H1 (cell line): ENCODE measurements at regions not wholly inside any gene's neighbourhood (a gene's known extent, or its start where the extent isn't known, plus 50 kb on each side); places are given as distances from the start of the nearest gene placed in this dataset.

Experiments
- CTCF ChIA-PET: fragments of 300-600 bp; sonication (Branson Sonifier 250); formaldehyde crosslinking; loops from one replicate; lab custom pipeline; 2021; ENCODE audit not compliant: partially characterized antibody; lab: Charles Lee
- POLR2A ChIA-PET: fragments of 300-600 bp; sonication (Branson Sonifier 250); formaldehyde crosslinking; loops from one replicate; lab custom pipeline; 2021; ENCODE audit warnings: inconsistent platforms; ENCODE audit not compliant: partially characterized antibody; lab: Charles Lee
- DNase-seq, 2 experiments: peaks; one replicate each; pipeline versions ENCODE4 v3.0.0 to v3.0.0-alpha.2; 2010 to 2022; ENCODE audit warnings: low spot score in 2 of 2, low read depth in 1 of 2, mixed read lengths in 1 of 2
- FAIRE-seq: peaks from 2 replicates; lab custom pipeline; 2011; peaks lifted over from hg19 to GRCh38; lab: Jason Lieb, UNC
- H2AFZ ChIP-seq: 2 replicates; pipeline ENCODE4 v1.8.1; 2012; ENCODE audit warnings: low read length, inconsistent platforms
- H2AK5ac ChIP-seq: 2 replicates; pipeline ENCODE4 v1.6.1; 2013; ENCODE audit warnings: low read depth, low read length
- H2BK120ac ChIP-seq: replicated peaks from 2 replicates; pipeline ENCODE3; 2013; ENCODE audit warnings: low read depth, low read length, inconsistent platforms
- H2BK12ac ChIP-seq: 2 replicates; pipeline ENCODE4 v1.6.1; 2013; ENCODE audit warnings: low read depth, low read length
- H2BK15ac ChIP-seq: 2 replicates; pipeline ENCODE4 v1.6.1; 2013; ENCODE audit warnings: low read length
- H2BK20ac ChIP-seq: 2 replicates; pipeline ENCODE4 v1.6.1; 2013; ENCODE audit warnings: low read length
- H2BK5ac ChIP-seq: 2 replicates; pipeline ENCODE4 v1.6.1; 2013; ENCODE audit warnings: low read depth, low read length
- H3K14ac ChIP-seq: 2 replicates; pipeline ENCODE4 v1.6.1; 2013; ENCODE audit warnings: inconsistent platforms; ENCODE audit not compliant: insufficient read length
- H3K18ac ChIP-seq: 2 replicates; pipeline ENCODE4 v1.6.1; 2013; ENCODE audit warnings: low read length; ENCODE audit errors: extremely low read depth
- H3K23ac ChIP-seq: 2 replicates; pipeline ENCODE4 v1.6.1; 2013; ENCODE audit warnings: inconsistent platforms; ENCODE audit not compliant: insufficient read length
- H3K23me2 ChIP-seq: 2 replicates; pipeline ENCODE4 v1.6.1; 2013; ENCODE audit warnings: low read depth, low read length
- H3K27ac ChIP-seq: 2 replicates; pipeline ENCODE4 v1.6.1; 2011; ENCODE audit warnings: low read depth, low read length, inconsistent platforms
- H3K27me3 ChIP-seq, 4 experiments: replicated peaks in 1 of 4; 1 replicate in 1 of 4; 2 replicates in 3 of 4; pipeline versions ENCODE4 v1.6.1 to v1.8.1; 2011 to 2013; ENCODE audit warnings: low read length in 3 of 4, mild to moderate bottlenecking in 3 of 4, inconsistent platforms in 2 of 4, mixed read lengths in 2 of 4, moderate library complexity in 1 of 4; ENCODE audit not compliant: control insufficient read depth in 3 of 4, insufficient read depth in 3 of 4; ENCODE audit errors: extremely low read depth in 1 of 4
- H3K36me3 ChIP-seq, 4 experiments: 2 replicates each; pipeline versions ENCODE4 v1.6.1 to v1.8.1; 2011 to 2013; ENCODE audit warnings: mild to moderate bottlenecking in 4 of 4, low read length in 3 of 4, moderate library complexity in 2 of 4, control low read depth in 1 of 4, inconsistent platforms in 1 of 4; ENCODE audit not compliant: insufficient read depth in 4 of 4, control insufficient read depth in 2 of 4
- H3K4ac ChIP-seq: replicated peaks from 2 replicates; pipeline ENCODE3; 2013; ENCODE audit warnings: low read length, low read depth, mixed read lengths, inconsistent platforms; ENCODE audit not compliant: insufficient read length
- H3K4me1 ChIP-seq, 4 experiments: replicated peaks in 1 of 4; 1 replicate in 1 of 4; 2 replicates in 3 of 4; pipeline versions ENCODE4 v1.6.1 to v1.8.1; 2011 to 2013; ENCODE audit warnings: low read length in 3 of 4, inconsistent platforms in 2 of 4, mixed read lengths in 1 of 4; ENCODE audit not compliant: insufficient read depth in 4 of 4, control insufficient read depth in 3 of 4
- H3K4me2 ChIP-seq, 2 experiments: 2 replicates each; pipeline versions ENCODE4 v1.6.1 to v1.8.1; 2011 to 2013; ENCODE audit warnings: low read depth in 2 of 2, low read length in 2 of 2, control low read depth in 1 of 2, inconsistent platforms in 1 of 2, mild to moderate bottlenecking in 1 of 2; ENCODE audit not compliant: insufficient read depth in 1 of 2
- H3K4me3 ChIP-seq, 4 experiments: fragments of 200-600, 300-600 bp in 1 of 4; sonication (generic), shearing (Covaris generic), sonication (Bioruptor Twin) in 1 of 4; 2 replicates each; pipeline versions ENCODE4 v1.5.1 to v1.8.1; 2011 to 2016; ENCODE audit warnings: low read length in 4 of 4, low read depth in 3 of 4, control low read depth in 2 of 4, inconsistent platforms in 2 of 4, mild to moderate bottlenecking in 2 of 4, mixed read lengths in 1 of 4, moderate library complexity in 1 of 4; ENCODE audit not compliant: insufficient read depth in 2 of 4; ENCODE audit errors: extremely low read depth in 1 of 4
- H3K56ac ChIP-seq: replicated peaks from 2 replicates; pipeline ENCODE3; 2013; ENCODE audit warnings: low read depth, mild to moderate bottlenecking, mixed read lengths, low read length, inconsistent platforms; ENCODE audit not compliant: insufficient read length
- H3K79me1 ChIP-seq: 2 replicates; pipeline ENCODE4 v1.6.1; 2013; ENCODE audit warnings: low read depth, low read length, control low read depth
- H3K79me2 ChIP-seq, 2 experiments: 2 replicates each; pipeline versions ENCODE4 v1.6.1 to v1.8.1; 2012 to 2013; ENCODE audit warnings: low read length in 2 of 2, mild to moderate bottlenecking in 2 of 2, inconsistent platforms in 1 of 2; ENCODE audit not compliant: insufficient read depth in 2 of 2, control insufficient read depth in 1 of 2
- H3K9ac ChIP-seq, 4 experiments: replicated peaks in 1 of 4; 1 replicate in 1 of 4; 2 replicates in 3 of 4; pipeline versions ENCODE4 v1.6.1 to v1.8.1; 2011 to 2013; ENCODE audit warnings: low read depth in 3 of 4, low read length in 3 of 4, control low read depth in 2 of 4, mild to moderate bottlenecking in 2 of 4, moderate library complexity in 2 of 4, inconsistent platforms in 1 of 4; ENCODE audit errors: extremely low read depth in 1 of 4
- H3K9me3 ChIP-seq, 2 experiments: 2 replicates each; pipeline versions ENCODE4 v1.6.1 to v1.8.1; 2012 to 2013; ENCODE audit warnings: mild to moderate bottlenecking in 2 of 2, moderate library complexity in 2 of 2, control low read depth in 1 of 2, inconsistent platforms in 1 of 2, low read depth in 1 of 2, low read length in 1 of 2, mixed read lengths in 1 of 2; ENCODE audit not compliant: insufficient read depth in 2 of 2
- H4K20me1 ChIP-seq, 2 experiments: replicated peaks in 1 of 2; 2 replicates each; pipeline versions ENCODE3 to v1.8.1; 2011 to 2013; ENCODE audit warnings: inconsistent platforms in 2 of 2, low read length in 2 of 2, mild to moderate bottlenecking in 1 of 2; ENCODE audit not compliant: insufficient read depth in 2 of 2, control insufficient read depth in 1 of 2
- H4K5ac ChIP-seq: 2 replicates; pipeline ENCODE4 v1.6.1; 2013; ENCODE audit warnings: low read length, low read depth, mixed read lengths, inconsistent platforms; ENCODE audit not compliant: insufficient read length
- H4K8ac ChIP-seq: 2 replicates; pipeline ENCODE4 v1.8.0; 2013; ENCODE audit warnings: mild to moderate bottlenecking, moderate library complexity, low read length, inconsistent platforms; ENCODE audit not compliant: insufficient read depth; ENCODE audit errors: extremely low read depth
- H4K91ac ChIP-seq: replicated peaks from 2 replicates; pipeline ENCODE3; 2013; ENCODE audit warnings: low read length, mixed read lengths, inconsistent platforms; ENCODE audit not compliant: insufficient read length
- EZH2 ChIP-seq: fragments of 200-600 bp; sonication (generic); IDR thresholded peaks from 2 replicates; pipeline ENCODE4 v1.7.1; 2012; ENCODE audit warnings: low read depth, mild to moderate bottlenecking, moderate library complexity, low read length, inconsistent platforms; ENCODE audit not compliant: severe bottlenecking
- GABPA ChIP-seq: IDR thresholded peaks from 2 replicates; pipeline ENCODE4 v1.6.1; 2011; ENCODE audit warnings: mild to moderate bottlenecking, low read length, moderate library complexity, borderline replicate concordance; ENCODE audit not compliant: insufficient read depth
- GTF2F1 ChIP-seq: IDR thresholded peaks from 2 replicates; pipeline ENCODE4 v1.6.1; 2012; ENCODE audit warnings: low read depth, low read length, improper control_type of control experiment, borderline replicate concordance
- POLR2AphosphoS5 ChIP-seq: IDR thresholded peaks from 2 replicates; pipeline ENCODE4 v1.6.1; 2011; ENCODE audit warnings: low read depth, low read length
- RAD21 ChIP-seq, 2 experiments: IDR thresholded peaks in 1 of 2; conservative IDR thresholded peaks in 1 of 2; 2 replicates each; pipeline ENCODE4 v1.6.1; 2011; ENCODE audit warnings: low read depth in 2 of 2, low read length in 2 of 2, improper control_type of control experiment in 1 of 2, inconsistent platforms in 1 of 2, mild to moderate bottlenecking in 1 of 2, moderate library complexity in 1 of 2
- SIN3A ChIP-seq, 2 experiments: IDR thresholded peaks in 1 of 2; conservative IDR thresholded peaks in 1 of 2; 2 replicates each; pipeline ENCODE4 v1.6.1; 2011 to 2012; ENCODE audit warnings: low read length in 2 of 2, improper control_type of control experiment in 1 of 2, low read depth in 1 of 2, mild to moderate bottlenecking in 1 of 2
- SP1 ChIP-seq: IDR thresholded peaks from 2 replicates; pipeline ENCODE4 v1.6.1; 2011; ENCODE audit warnings: low read depth, low read length
- SP2 ChIP-seq: IDR thresholded peaks from 2 replicates; pipeline ENCODE4 v1.6.1; 2012; ENCODE audit warnings: mild to moderate bottlenecking, low read length, inconsistent platforms
- TAF1 ChIP-seq: IDR thresholded peaks from 2 replicates; pipeline ENCODE4 v1.6.1; 2011; ENCODE audit warnings: mild to moderate bottlenecking, low read depth, low read length
- TAF7 ChIP-seq: optimal IDR thresholded peaks from 2 replicates; pipeline ENCODE3; 2011; ENCODE audit warnings: low read depth, mild to moderate bottlenecking, inconsistent platforms, low read length, moderate library complexity, borderline replicate concordance
- TEAD4 ChIP-seq: IDR thresholded peaks from 2 replicates; pipeline ENCODE4 v1.6.1; 2012; ENCODE audit warnings: low read depth, low read length, inconsistent platforms, mixed read lengths
- WGBS, 2 experiments: shearing (Covaris generic) in 1 of 2; methylation state at CpG; one replicate each; pipeline versions ENCODE4 v1.1.6 to v1.1.7; 2013 to 2015; ENCODE audit warnings: low lambda C conversion rate in 2 of 2, mixed read lengths in 2 of 2, inconsistent platforms in 1 of 2, low coverage in 1 of 2, missing lambda C conversion rate in 1 of 2; ENCODE audit not compliant: insufficient replicate concordance in 2 of 2, insufficient coverage in 1 of 2, insufficient read length in 1 of 2; ENCODE audit errors: extremely low coverage in 1 of 2, missing lambda C conversion rate in 1 of 2; 5-methylcytosine and 5-hydroxymethylcytosine counted together
- TF ChIP-seq, protein P1 (sequence below): IDR thresholded peaks from 2 replicates; pipeline ENCODE4 v1.6.1; 2012; ENCODE audit warnings: low read length, inconsistent platforms

GRCh38 chr3:182276512-182276911, 516.8 kb upstream of the ATP11B start:
- H2BK5ac ChIP-seq, result no peak overlapping the region
- no peak overlapping the region for H3K23ac ChIP-seq
- H3K27me3 ChIP-seq, result no peaks in the 10 kb centered on the region
- WGBS, 2 experiments, result 76% methylated on average over 4 of the region's 4 CpGs; no CpG with 5 or more reads in 1 of the 2 experiments
- FAIRE-seq (no peak), DNase-seq (no peak)
- no peak overlapping the region for H3K4ac ChIP-seq
- no peaks in the 10 kb centered on the region for H3K9me3 ChIP-seq
- H3K36me3 ChIP-seq, result no peaks in the 10 kb centered on the region
- no peak overlapping the region for H2AK5ac ChIP-seq
- no peak overlapping the region for H3K9ac ChIP-seq
- H4K5ac ChIP-seq, result no peak overlapping the region
- H3K4me3 ChIP-seq, result no peak overlapping the region
- H2BK20ac ChIP-seq, result 0 out of 2 replicates have a peak overlapping the region, but pooled peaks have one; percentile 36
- H4K8ac ChIP-seq, result no peak overlapping the region
- CTCF ChIA-PET, result interaction anchor here (1.7 kb wide), 1 partner anchor 17 kb away, joined by 4 read pairs; no protein-coding TSS in a partner anchor
- no peak overlapping the region for H3K4me2 ChIP-seq
- H4K91ac ChIP-seq, result no peak overlapping the region
- no peak overlapping the region for H3K56ac ChIP-seq
- POLR2A ChIA-PET, result no interaction called here
- H3K79me1 ChIP-seq, result no peaks in the 10 kb centered on the region
- H3K23me2 ChIP-seq, result no peaks in the 10 kb centered on the region
- no peaks in the 10 kb centered on the region for H3K79me2 ChIP-seq
- no peak overlapping the region for H2BK15ac ChIP-seq
- no peak overlapping the region for H3K18ac ChIP-seq
- no peak overlapping the region; the same call in 1 of the 2 replicates for H2BK12ac ChIP-seq
- H3K27ac ChIP-seq, result no peak overlapping the region
- H2BK120ac ChIP-seq, result no peak overlapping the region
- peaks cover 0 to 5% (median 0%) of the 10 kb centered on the region in 4 experiments; a peak in 1 of 7 replicates for H3K4me1 ChIP-seq
- no peaks in the 10 kb centered on the region for H4K20me1 ChIP-seq
- peak overlapping the region; percentile 66; the same call in 1 of the 2 replicates for H2AFZ ChIP-seq
- H3K14ac ChIP-seq, result no peak overlapping the region
- TF ChIP-seq RAD21 (IDR thresholded peaks at IDR 0.05 in 1 of 2, conservative IDR thresholded peaks at IDR 0.05 in 1 of 2; ENCODE audit: low read depth in 2 of 2, low read length in 2 of 2), result no peak
- no peak for TF ChIP-seq EZH2
- TF ChIP-seq TAF7, result no peak
- TF ChIP-seq TEAD4, result no peak
- no peak for TF ChIP-seq POLR2AphosphoS5
- TF ChIP-seq SP2, result no peak
- TF ChIP-seq SP1, result no peak
- no peak for TF ChIP-seq GTF2F1
- TF ChIP-seq TAF1, result no peak
- TF ChIP-seq, protein P1, sequence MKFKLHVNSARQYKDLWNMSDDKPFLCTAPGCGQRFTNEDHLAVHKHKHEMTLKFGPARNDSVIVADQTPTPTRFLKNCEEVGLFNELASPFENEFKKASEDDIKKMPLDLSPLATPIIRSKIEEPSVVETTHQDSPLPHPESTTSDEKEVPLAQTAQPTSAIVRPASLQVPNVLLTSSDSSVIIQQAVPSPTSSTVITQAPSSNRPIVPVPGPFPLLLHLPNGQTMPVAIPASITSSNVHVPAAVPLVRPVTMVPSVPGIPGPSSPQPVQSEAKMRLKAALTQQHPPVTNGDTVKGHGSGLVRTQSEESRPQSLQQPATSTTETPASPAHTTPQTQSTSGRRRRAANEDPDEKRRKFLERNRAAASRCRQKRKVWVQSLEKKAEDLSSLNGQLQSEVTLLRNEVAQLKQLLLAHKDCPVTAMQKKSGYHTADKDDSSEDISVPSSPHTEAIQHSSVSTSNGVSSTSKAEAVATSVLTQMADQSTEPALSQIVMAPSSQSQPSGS, result no peak
- TF ChIP-seq GABPA, result no peak
- TF ChIP-seq SIN3A (conservative IDR thresholded peaks at IDR 0.05 in 1 of 2, IDR thresholded peaks at IDR 0.05 in 1 of 2; ENCODE audit: low read depth in 1 of 2, low read length in 2 of 2), result no peak
